Cardiac muscle cell (in vitro differentiated cells and primary cell): ENCODE measurements at regions not wholly inside any gene's neighbourhood (a gene's known extent, or its start where the extent isn't known, plus 50 kb on each side); places are given as distances from the start of the nearest gene placed in this dataset.

Experiments used
- DNase-seq, 2 donors: peaks; one replicate each; pipeline versions ENCODE4 v3.0.0 to v3.0.0-alpha.2; 2010 to 2017; ENCODE audit warnings: low read depth in 1 of 2, low spot score in 1 of 2
- H3K27ac ChIP-seq: fragments of 200-600 bp; sonication (generic); 2 replicates; pipeline ENCODE4 v1.5.1; 2016
- H3K27me3 ChIP-seq: fragments of 200-600 bp; sonication (generic); 2 replicates; pipeline ENCODE4 v1.6.0; 2016; ENCODE audit warnings: control low read depth
- H3K36me3 ChIP-seq: fragments of 200-600 bp; sonication (generic); 2 replicates; pipeline ENCODE4 v1.5.1; 2016; ENCODE audit warnings: control low read depth
- H3K4me1 ChIP-seq: fragments of 200-600 bp; sonication (generic); 2 replicates; pipeline ENCODE4 v1.8.1; 2017; ENCODE audit warnings: low read depth, mild to moderate bottlenecking, mixed run types
- H3K4me3 ChIP-seq: fragments of 200-600 bp; sonication (generic); 2 replicates; pipeline ENCODE4 v1.5.1; 2016; ENCODE audit warnings: mild to moderate bottlenecking
- H3K9me3 ChIP-seq: fragments of 200-600 bp; sonication (generic); 2 replicates; pipeline ENCODE4 v1.5.1; 2017; ENCODE audit warnings: low read depth, mild to moderate bottlenecking, control low read depth
- TF ChIP-seq, protein P1 (sequence below): IDR thresholded peaks from 2 replicates; pipeline ENCODE4 v1.5.1; 2012; ENCODE audit warnings: low read depth, mild to moderate bottlenecking, low read length

GRCh38 chr9:109574061-109574882 lies 76.2 kb upstream of the PTPN3 start:
- Histone ChIP-seq H3K4me1 (peaks cover 6% of the 10 kb centered on the region), H3K36me3 (no peaks in the 10 kb centered on the region), H3K4me3 (no peak overlapping the region), H3K27ac (no peak overlapping the region), H3K27me3 (no peaks in the 10 kb centered on the region), H3K9me3 (no peaks in the 10 kb centered on the region)
- peak; percentile 78 to 84 for DNase-seq
- TF ChIP-seq, protein P1, sequence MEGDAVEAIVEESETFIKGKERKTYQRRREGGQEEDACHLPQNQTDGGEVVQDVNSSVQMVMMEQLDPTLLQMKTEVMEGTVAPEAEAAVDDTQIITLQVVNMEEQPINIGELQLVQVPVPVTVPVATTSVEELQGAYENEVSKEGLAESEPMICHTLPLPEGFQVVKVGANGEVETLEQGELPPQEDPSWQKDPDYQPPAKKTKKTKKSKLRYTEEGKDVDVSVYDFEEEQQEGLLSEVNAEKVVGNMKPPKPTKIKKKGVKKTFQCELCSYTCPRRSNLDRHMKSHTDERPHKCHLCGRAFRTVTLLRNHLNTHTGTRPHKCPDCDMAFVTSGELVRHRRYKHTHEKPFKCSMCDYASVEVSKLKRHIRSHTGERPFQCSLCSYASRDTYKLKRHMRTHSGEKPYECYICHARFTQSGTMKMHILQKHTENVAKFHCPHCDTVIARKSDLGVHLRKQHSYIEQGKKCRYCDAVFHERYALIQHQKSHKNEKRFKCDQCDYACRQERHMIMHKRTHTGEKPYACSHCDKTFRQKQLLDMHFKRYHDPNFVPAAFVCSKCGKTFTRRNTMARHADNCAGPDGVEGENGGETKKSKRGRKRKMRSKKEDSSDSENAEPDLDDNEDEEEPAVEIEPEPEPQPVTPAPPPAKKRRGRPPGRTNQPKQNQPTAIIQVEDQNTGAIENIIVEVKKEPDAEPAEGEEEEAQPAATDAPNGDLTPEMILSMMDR, result peak; percentile 69

DNA sequence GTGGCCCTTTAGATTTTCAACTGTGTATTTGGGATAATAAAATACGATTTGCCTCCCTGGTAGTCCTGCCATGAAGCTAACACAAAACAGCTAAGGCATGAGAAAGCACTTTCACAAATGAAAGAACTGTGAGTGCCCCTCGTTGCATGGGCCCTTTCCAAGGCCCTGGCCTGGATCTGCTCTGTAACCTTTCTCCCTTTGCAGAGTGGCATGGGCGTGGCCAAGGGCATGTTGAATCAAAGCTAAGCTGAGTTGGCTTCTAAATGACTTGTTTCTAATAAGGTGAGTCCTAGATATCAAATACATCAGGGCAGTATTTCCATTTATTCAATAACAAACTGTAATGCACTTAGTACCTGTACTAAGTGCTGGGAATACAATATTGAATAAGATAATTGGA lies 78.7 kb upstream of the PTPN3 start:
- no peaks in the 10 kb centered on the region for H3K9me3 ChIP-seq
- no peaks in the 10 kb centered on the region for H3K27me3 ChIP-seq
- TF ChIP-seq, protein P1, result no peak
- peaks cover 17% of the 10 kb centered on the region for H3K4me1 ChIP-seq
- no peak overlapping the region for H3K4me3 ChIP-seq
- no peak for DNase-seq
- H3K27ac ChIP-seq, result no peak overlapping the region
- no peaks in the 10 kb centered on the region for H3K36me3 ChIP-seq

- Histone ChIP-seq H3K27ac (peak overlapping the region; percentile 8), H3K4me3 (no peak overlapping the region), H3K9me3 (no peaks in the 10 kb centered on the region), H3K27me3 (no peaks in the 10 kb centered on the region), H3K36me3 (no peaks in the 10 kb centered on the region), H3K4me1 (peaks cover 16% of the 10 kb centered on the region)
- TF ChIP-seq, protein P1, result no peak
- peak; percentile 41 to 59 for DNase-seq
Measured at GRCh38 chr9:109579191-109579948, 81.3 kb upstream of the PTPN3 start.

DNA sequence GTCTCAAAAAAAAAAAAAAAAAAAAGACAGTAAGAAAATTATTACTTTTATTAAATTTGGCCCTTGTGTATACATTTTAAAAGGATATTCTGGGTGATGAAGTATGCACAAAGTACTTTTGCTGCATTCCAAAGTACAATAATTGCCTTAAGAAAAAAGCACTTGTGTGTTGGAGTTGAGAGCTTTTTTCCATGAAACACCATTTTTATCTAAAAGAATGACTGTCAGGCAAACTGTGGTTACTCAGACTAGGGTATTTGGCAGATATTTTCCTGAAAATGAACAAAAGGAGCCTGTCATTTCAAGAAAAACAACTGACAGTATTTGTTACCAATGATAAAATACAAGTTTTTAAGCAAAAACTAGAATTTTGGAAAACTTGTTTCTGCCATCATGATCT lies 84.3 kb upstream of the PTPN3 start:
- H3K36me3 ChIP-seq, result no peaks in the 10 kb centered on the region
- peaks cover 13% of the 10 kb centered on the region for H3K4me1 ChIP-seq
- no peaks in the 10 kb centered on the region for H3K9me3 ChIP-seq
- no peak overlapping the region for H3K27ac ChIP-seq
- no peak overlapping the region for H3K4me3 ChIP-seq
- TF ChIP-seq, protein P1, result no peak
- peak in 1 of 2 donors; percentile 34 for DNase-seq
- H3K27me3 ChIP-seq, result no peaks in the 10 kb centered on the region

DNA sequence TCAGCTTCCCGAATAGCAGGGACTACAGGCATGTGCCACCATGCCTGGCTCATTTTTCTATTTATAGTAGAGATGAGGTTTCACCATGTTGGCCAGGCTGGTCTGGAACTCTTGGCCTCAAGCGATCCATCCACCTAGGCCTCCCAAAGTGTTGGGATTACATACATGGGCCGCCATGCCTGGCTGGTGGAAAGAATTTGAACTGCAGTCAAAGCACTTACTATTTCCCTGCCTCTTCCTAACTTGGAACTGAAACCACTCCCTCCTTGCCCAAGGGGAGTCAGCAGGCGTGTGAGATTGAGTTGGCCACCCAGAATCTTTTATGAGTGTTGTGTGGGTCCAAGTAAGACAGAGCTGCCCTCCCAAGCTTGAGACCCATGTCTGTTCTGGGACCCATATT lies 86.1 kb upstream of the PTPN3 start:
- Histone ChIP-seq H3K27me3 (no peaks in the 10 kb centered on the region), H3K4me1 (peaks cover 25% of the 10 kb centered on the region), H3K4me3 (no peak overlapping the region), H3K9me3 (no peaks in the 10 kb centered on the region), H3K27ac (no peak overlapping the region), H3K36me3 (no peaks in the 10 kb centered on the region)
- no peak for DNase-seq
- TF ChIP-seq, protein P1, result peak; percentile 6
